GM21717 (cell line): ENCODE measurements at regions not wholly inside any gene's neighbourhood (a gene's known extent, or its start where the extent isn't known, plus 50 kb on each side); places are given as distances from the start of the nearest gene placed in this dataset.

ENCODE experiments used
- ATAC-seq: cut with Tn5 transposase; IDR thresholded peaks from one replicate; pipeline ENCODE4 v1.9.1; 2021; ENCODE audit warnings: mild to moderate bottlenecking, moderate library complexity; ENCODE audit not compliant: unreplicated experiment

DNA sequence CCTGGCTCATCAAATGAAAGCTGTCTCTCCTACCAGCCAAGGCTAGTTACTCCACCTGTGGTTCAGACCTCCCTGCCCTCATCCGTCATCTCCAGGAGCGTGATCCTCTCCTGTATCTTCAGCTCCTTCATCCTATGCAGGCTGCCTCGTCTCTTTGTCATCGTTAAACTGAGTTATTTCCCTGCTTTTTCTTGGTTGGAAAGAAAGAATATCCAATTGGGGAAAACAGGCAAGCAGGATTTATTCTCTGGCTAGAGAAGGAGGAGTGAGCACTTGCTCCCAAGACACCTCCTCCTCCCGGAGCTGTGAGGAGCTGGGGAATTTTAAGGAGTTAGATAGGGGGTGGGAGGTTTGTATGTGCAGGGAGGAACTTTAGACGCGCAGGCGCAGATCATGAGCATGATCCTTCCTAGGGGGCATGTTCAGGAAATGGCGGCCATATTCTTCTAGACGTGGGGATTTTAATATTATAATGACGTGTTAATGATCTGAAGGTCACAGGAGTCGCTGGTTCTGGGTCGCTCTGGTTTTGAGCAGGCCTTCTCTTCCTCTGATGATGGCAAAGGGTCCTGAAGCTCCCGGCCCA lies 156.4 kb upstream of the KL start:
- no peak for ATAC-seq

DNA sequence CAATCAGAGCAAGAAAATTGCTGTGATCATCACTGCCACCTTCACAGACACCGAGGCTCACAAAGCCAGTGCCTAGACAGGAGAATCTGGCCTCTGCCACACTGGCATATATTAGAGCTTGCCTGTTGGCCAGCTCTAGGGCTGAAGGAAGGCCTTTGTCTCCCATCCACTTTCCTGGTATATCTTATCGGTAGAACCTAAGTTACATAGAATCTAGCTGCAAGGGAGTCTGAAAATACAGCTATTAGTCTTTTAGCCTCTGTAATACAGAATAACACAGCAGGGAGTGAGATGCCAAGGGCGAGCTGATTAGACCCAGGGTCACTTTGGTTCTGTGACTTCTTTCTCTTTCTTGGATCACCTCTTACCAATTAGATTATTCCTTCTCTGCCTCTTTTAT lies 154.9 kb upstream of the KL start:
- no peak for ATAC-seq

DNA sequence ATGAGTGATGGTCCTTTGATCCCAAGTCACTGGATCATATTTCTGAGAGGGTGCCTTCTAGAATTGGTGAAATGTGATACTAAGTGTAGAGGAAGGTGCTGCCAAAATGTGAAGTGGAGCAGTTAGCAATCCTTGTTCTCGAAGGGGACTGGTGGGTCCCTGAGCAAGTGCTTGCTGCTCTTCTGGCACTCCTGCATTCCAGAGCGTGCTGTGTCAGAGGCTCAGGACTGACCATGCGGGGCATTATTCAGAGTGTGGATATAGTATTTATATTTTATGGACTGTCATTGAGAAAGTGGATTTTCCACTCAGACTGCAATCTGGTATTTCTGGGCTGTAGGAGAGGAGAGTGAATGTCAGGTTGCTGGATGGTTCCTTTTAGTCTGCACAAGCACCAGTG lies 152.6 kb upstream of the KL start:
- ATAC-seq: no peak

DNA sequence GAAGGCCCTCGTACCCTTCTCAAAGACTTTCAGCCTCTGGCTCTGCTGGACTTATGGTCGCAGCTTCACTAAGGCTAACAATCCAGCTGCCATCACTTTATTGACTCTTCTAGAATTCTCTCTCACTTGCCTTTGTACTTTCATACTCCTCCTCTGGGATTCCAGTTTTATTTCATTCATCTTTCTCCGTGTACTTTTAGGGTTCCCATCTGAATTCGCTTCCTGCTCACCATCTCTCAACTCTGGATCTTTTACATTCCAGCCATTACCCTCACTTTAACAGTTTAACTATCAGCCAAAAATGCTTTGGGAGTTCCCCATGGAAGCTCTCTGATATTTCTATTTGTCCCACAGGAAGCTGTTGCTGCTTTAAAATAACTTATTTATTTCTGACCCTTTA lies 149.3 kb upstream of the KL start:
- ATAC-seq: no peak

- ATAC-seq: no peak
These were observed 138.7 kb upstream of the KL start for GRCh38 chr13:32877491-32877890.

DNA sequence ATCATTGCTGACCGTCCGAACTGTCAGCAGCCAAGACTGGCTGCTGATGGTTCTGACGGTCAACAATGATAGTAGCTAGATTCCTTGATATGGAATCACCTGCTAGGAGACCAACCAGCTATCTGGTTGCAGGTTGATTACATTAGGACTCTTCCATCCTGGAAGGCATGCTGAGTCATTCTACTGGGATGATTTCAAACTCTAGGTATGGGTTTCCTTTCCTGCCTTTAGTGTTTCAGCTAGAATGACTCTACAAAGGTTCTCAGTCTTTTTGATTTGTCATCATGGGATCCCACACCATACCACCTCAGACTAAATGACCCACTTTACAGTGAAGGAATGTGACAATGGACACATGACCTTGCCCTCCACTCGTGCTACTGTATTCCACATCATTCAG lies 138.1 kb upstream of the KL start:
- no peak for ATAC-seq

DNA sequence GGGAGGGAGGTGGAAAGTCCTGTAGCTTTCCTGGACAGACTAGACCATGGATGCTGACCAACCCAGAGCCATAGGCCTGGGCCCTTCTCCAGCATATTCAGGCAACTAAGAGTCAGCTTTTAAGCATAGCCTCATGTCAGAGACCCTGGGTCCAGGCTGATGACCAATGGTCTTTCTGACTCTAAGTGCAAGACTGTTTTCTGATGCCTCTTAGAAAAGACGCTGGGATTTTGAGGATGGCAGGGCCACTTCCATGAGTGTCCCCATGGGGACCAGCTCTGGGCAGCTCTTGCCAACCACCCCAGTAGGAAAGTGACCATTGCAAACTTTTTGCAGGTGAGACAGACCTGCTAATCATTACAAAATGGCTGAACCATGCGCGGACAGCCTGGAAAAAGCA lies 135.6 kb upstream of the KL start:
- no peak for ATAC-seq

DNA sequence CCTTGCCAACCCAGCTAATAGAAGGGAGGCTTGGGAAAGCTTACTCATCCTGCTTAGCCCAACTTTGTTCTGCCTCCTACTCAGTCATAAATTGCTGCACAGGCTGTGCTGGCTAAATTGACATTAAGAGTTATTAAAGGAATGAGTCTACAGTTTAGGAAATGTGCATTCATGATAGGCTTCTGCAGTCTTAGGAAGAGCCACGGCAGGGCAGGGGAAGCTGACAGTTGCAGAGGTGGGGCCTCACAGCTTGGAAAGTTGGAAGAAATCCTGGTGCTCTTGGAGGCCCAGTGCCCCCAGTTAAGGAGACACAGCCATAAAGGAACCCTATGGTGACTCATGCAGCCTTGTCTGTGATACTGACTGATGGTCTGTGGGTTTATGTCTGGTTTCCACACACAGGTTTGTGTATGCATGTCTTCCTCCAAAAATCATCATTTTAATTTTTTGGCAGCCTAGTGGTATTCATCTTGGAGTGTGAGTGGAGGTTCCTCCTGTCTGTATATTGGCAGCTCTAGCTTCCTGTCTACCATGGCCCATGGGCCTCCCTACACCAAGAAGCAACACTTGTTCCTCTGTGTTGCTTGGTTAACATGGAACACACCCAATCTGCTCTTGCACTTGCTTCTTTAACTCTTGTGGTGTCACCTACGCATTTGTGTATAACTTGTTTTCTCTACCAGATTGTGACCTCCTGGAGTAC lies 135.0 kb upstream of the KL start:
- no peak for ATAC-seq

GRCh38 chr13:32881777-32882145 lies 134.5 kb upstream of the KL start:
- no peak for ATAC-seq

DNA sequence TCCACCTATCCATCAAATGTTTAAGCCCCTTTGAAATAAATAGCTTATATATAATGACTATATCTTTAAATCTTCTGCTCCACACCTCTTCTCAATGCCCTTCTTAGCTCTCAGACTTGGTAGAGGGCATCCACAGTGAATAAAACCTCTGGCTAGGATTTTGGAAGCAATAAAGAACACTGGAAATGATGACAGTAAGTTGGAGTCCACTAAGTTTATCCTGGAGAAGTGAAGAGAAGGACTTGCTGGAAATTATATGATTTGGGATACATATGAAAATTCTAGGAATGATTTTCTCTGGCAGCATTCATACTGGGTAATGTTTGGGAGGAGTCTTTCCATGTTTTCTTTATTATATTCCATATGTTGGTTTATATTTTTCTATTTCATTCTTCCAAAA lies 133.5 kb upstream of the KL start:
- no peak for ATAC-seq

DNA sequence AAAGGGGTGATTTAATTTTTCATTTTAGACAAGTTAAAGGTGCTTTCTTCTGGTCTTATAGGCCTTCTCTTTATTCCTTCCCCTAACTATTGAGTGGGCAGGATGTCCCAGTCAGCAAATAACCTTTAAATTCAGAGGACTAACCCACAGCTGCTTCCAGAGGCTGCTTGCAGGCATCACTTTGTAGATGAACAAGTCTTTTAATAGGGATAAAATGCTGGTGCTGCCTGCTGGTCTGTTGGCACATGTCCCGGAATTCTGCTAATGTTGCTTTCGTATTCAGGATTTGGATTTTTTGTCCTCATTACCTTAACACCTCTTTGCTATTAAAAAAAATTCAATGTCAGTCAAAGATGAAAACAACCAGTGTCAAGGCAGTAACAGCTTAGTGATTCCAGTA lies 132.7 kb upstream of the KL start:
- no peak for ATAC-seq

GRCh38 chr13:32887617-32888016 lies 128.6 kb upstream of the KL start:
- no peak for ATAC-seq

GRCh38 chr13:32889986-32890565 lies 126.1 kb upstream of the KL start:
- no peak for ATAC-seq

DNA sequence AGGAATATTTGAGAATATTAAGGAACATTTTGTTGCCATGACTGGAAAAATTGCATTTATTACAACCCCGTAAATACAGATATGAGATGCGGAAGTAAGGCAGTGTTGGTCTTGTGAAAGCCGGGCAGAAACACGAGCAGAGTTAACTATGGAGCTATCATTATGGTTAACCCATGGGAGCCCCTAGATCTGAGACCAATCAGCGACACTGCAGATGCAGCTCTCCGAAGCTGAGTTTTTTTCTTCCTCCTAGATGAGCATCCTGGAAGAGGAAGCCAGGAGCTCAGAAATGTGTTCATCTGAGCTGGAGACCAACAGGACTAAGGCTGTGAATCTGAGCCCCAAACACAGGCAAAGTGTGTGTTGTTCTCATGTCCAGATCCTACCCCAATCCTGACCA lies 123.0 kb upstream of the KL start:
- no peak for ATAC-seq

- no peak for ATAC-seq
These were observed 121.6 kb upstream of the KL start for GRCh38 chr13:32894589-32895001.

DNA sequence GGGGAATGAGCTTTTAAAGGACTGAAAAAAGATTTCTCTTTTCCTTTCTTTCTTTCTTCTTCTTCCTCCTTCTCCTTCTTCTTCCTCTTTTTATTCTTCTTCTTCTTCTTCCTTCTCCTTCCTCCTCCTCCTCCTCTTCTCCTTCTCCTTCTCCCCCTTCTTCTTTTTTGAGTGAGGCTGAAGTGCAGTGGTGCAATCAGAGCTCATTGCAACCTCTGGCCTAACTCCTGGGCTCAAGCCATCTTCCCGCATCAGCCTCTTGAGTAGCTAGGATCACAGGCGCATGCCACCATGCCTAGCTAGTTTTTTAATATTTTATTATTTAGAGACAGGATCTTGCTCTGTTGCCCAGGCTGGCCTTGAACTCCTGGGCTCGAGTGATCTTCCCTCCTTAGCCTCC lies 120.9 kb upstream of the KL start:
- no peak for ATAC-seq

DNA sequence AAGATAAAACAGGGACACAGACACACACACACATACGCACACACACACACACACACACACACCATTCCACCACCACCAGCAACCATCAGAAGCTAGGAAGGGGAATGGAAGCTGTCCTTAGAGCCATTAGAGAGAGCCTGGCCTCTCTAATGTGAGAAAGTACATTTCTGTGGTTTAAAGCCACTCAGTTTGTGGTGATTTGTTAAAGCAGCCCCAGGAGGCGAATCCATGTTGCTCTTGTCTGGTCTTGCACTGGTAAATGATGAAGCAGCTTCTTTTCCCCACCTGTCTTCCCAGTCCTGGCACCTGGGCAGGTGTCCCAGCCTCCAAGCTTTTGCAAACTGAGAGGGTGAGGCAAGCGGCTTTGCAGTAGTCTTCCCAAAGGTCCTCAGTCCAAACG lies 118.9 kb upstream of the KL start:
- no peak for ATAC-seq

DNA sequence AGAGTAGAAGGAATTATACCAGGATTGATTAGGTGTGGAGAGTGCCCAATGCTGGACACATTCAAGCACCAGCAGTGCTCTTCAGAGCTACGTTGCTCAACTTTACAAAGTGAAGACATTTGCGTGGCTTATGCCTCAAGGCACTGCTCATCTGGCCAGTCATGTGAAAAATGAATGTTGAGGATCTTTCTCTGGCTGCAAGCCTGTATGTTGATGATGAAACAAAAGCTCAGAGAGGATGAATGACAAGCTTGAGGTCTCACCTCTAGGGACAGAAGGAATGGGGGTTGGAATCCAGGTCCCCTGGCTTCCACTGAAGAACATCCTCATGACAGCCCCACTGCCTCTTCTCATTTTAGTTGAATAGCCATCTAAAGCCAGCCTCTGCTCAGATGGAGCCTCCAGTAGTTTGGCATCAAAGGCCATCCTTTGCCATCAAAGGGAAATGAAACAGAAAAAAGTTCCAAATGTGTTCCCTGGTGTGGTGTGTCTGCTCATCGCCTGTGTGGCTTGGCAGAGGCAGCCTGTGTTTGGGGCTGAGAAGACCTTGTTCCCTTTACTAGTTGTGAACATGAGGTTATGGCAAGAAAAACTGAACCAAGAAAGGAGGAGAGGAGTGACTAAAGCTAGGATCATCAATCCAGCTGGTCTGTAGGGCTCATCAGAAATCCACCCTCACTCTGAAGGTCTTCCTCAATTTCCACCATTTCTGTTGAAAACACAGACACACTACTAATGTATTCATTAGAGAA lies 114.0 kb upstream of the KL start:
- ATAC-seq: no peak

DNA sequence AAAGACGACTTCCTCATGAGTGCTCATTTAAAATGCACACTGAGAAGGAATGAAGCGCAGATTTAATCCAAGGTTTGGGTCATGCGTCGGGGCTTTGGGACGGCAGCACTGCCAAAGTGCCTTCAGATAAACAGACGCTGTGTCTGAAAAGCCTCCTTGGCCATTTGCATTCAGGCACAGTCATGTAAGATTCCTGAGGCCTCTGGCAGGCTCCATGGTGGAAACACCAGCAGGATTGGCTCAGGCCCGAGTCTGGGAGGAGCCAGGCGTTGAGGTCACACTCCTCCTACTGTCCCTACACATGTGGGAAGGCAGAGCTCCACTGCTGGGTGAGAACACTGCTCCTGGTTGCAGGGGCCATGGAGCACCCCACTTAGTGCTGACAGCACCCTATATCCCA lies 113.3 kb upstream of the KL start:
- ATAC-seq: no peak

DNA sequence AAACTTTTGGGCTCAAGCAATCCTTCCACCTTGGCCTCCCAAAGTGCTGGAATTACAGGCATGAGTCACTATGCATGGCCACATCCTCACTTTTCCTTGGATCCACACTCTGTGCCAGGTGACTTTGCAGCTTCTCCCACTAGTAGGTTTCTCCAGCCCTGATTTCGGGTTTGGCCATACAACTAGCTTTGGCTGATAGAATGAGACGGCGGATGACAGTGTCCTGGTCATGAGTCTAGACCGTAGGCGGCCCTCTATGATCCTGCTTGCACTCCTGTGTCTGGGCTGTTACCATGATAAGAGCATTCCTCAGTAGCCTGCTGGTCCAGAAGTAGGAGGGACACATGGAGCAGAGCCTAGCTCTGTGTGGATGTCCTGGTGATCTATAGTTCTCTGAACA lies 112.5 kb upstream of the KL start:
- no peak for ATAC-seq

DNA sequence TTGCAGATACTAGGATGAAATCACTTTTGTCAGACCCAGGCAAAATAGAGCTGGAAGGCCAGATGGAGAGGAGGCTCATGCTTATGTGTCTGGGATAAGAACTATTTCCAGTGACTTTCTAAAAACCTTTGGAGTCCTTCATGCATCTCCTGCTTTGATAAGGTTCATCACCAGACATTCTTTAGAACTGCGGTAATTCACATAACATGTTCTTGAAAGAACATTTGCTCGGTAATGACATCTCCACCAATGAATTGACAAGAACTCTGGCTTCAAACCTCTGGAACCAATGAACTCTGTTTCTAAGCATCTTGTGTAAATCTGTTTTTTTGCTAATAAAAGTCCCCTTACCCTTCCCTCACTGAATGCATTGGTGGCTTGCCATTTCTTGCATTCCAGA lies 112.0 kb upstream of the KL start:
- no peak for ATAC-seq
